ENCODE measurements at regions not wholly inside any gene's neighbourhood (a gene's known extent, or its start where the extent isn't known, plus 50 kb on each side); places are given as distances from the start of the nearest gene placed in this dataset.

GRCh38 chr4:178633263-178633662 lies 1191.0 kb upstream of the AGA start:
- H3K4me3 Mint-ChIP-seq (ENCODE audit: unreplicated experiment), result no peak overlapping the region
- ChIA-PET POLR2A (no interaction called here), CTCF (no interaction called here)
- DNase-seq, result no peak
- Histone ChIP-seq H3K27me3 (replicated peaks; ENCODE audit: control insufficient read depth, insufficient read depth, low read length) (no peaks in the 10 kb centered on the region), H3K36me3 (ENCODE audit: control insufficient read depth, insufficient read depth, low read length) (no peaks in the 10 kb centered on the region), H3K9me3 (no peaks in the 10 kb centered on the region), H3K4me1 (no peaks in the 10 kb centered on the region), H3K4me3 (ENCODE audit: low read depth, low read length) (no peak overlapping the region)
- H3K27me3 Mint-ChIP-seq (ENCODE audit: insufficient read depth, unreplicated experiment), result no peaks in the 10 kb centered on the region
- intact Hi-C loops (cut with micrococcal nuclease; ENCODE audit: unreplicated experiment), result no loop called here
- no peaks in the 10 kb centered on the region for H3K4me1 Mint-ChIP-seq (ENCODE audit: low read depth, unreplicated experiment)
- BruUV-seq (replicated peaks), result no TSS peak
- no peak for TF ChIP-seq CTCF (IDR thresholded peaks at IDR 0.05; ENCODE audit: insufficient read depth in 1 of 2, low read depth in 1 of 2, low read length in 1 of 2, severe bottlenecking in 1 of 2, unreplicated experiment in 1 of 2)
- no peaks in the 10 kb centered on the region for H3K9me3 Mint-ChIP-seq (ENCODE audit: unreplicated experiment)
- no peaks in the 10 kb centered on the region for H3K36me3 Mint-ChIP-seq (ENCODE audit: insufficient read depth, unreplicated experiment)
- no peak overlapping the region for H3K27ac Mint-ChIP-seq (ENCODE audit: unreplicated experiment)

DNA sequence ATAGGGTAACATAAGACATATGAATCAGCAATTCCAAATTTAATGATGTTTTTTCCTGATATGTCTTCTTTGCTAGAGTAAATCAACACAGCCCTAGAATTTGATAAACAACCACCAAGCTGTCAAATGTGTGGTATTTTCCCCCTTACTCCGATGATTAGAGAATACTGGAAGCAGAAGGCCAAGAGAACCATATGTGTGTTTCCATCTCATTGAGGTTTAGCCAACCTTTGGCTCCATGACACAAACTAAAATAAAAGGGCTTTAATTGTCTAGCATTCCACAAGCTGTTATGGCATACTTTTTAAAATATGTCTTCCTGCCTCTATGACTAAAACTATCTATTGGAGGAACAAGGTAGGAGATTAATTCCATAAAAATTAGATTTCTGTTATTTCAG lies 1222.4 kb upstream of the AGA start:
- no peak overlapping the region for H3K4me3 Mint-ChIP-seq (ENCODE audit: unreplicated experiment)
- TF ChIP-seq CTCF (IDR thresholded peaks at IDR 0.05; ENCODE audit: insufficient read depth in 1 of 2, low read depth in 1 of 2, low read length in 1 of 2, severe bottlenecking in 1 of 2, unreplicated experiment in 1 of 2), result no peak
- no peaks in the 10 kb centered on the region for H3K27me3 ChIP-seq (replicated peaks; ENCODE audit: control insufficient read depth, insufficient read depth, low read length)
- BruUV-seq (replicated peaks), result no TSS peak
- no peaks in the 10 kb centered on the region for H3K9me3 Mint-ChIP-seq (ENCODE audit: unreplicated experiment)
- no peaks in the 10 kb centered on the region for H3K36me3 Mint-ChIP-seq (ENCODE audit: insufficient read depth, unreplicated experiment)
- intact Hi-C loops (cut with micrococcal nuclease; ENCODE audit: unreplicated experiment), result no loop called here
- no peak overlapping the region for H3K27ac Mint-ChIP-seq (ENCODE audit: unreplicated experiment)
- H3K36me3 ChIP-seq (ENCODE audit: control insufficient read depth, insufficient read depth, low read length), result no peaks in the 10 kb centered on the region
- H3K27me3 Mint-ChIP-seq (ENCODE audit: insufficient read depth, unreplicated experiment), result no peaks in the 10 kb centered on the region
- no peak for DNase-seq
- no peaks in the 10 kb centered on the region for H3K4me1 ChIP-seq
- H3K4me3 ChIP-seq (ENCODE audit: low read depth, low read length), result no peak overlapping the region
- H3K9me3 ChIP-seq, result no peaks in the 10 kb centered on the region
- ChIA-PET POLR2A (no interaction called here), CTCF (no interaction called here)
- no peaks in the 10 kb centered on the region for H3K4me1 Mint-ChIP-seq (ENCODE audit: low read depth, unreplicated experiment)

GRCh38 chr4:178665916-178666315 lies 1223.7 kb upstream of the AGA start:
- no peaks in the 10 kb centered on the region for H3K4me1 Mint-ChIP-seq (ENCODE audit: low read depth, unreplicated experiment)
- ChIA-PET CTCF (no interaction called here), POLR2A (no interaction called here)
- Histone ChIP-seq H3K9me3 (no peaks in the 10 kb centered on the region), H3K36me3 (ENCODE audit: control insufficient read depth, insufficient read depth, low read length) (no peaks in the 10 kb centered on the region), H3K27me3 (replicated peaks; ENCODE audit: control insufficient read depth, insufficient read depth, low read length) (no peaks in the 10 kb centered on the region), H3K4me3 (ENCODE audit: low read depth, low read length) (no peak overlapping the region), H3K4me1 (no peaks in the 10 kb centered on the region)
- no peak overlapping the region for H3K4me3 Mint-ChIP-seq (ENCODE audit: unreplicated experiment)
- no peak for TF ChIP-seq CTCF (IDR thresholded peaks at IDR 0.05; ENCODE audit: insufficient read depth in 1 of 2, low read depth in 1 of 2, low read length in 1 of 2, severe bottlenecking in 1 of 2, unreplicated experiment in 1 of 2)
- no peak for DNase-seq
- no peaks in the 10 kb centered on the region for H3K27me3 Mint-ChIP-seq (ENCODE audit: insufficient read depth, unreplicated experiment)
- no peaks in the 10 kb centered on the region for H3K36me3 Mint-ChIP-seq (ENCODE audit: insufficient read depth, unreplicated experiment)
- BruUV-seq (replicated peaks), result no TSS peak
- no peaks in the 10 kb centered on the region for H3K9me3 Mint-ChIP-seq (ENCODE audit: unreplicated experiment)
- intact Hi-C loops (cut with micrococcal nuclease; ENCODE audit: unreplicated experiment), result no loop called here
- H3K27ac Mint-ChIP-seq (ENCODE audit: unreplicated experiment), result no peak overlapping the region

All from Caco-2 (cell line).